GM12878 (cell line): ENCODE measurements at regions not wholly inside any gene's neighbourhood (a gene's known extent, or its start where the extent isn't known, plus 50 kb on each side); places are given as distances from the start of the nearest gene placed in this dataset.

ENCODE experiments used
- BMI1 ChIP-seq: fragments of 450-650 bp; IDR thresholded peaks from 2 replicates; pipeline ENCODE4 v1.6.1; 2016; ENCODE audit warnings: mild to moderate bottlenecking, moderate library complexity, borderline replicate concordance
- EZH2 ChIP-seq: IDR thresholded peaks from 2 replicates; pipeline ENCODE4 v1.6.1; 2012; ENCODE audit warnings: low read depth, mild to moderate bottlenecking, control low read depth, inconsistent platforms, low read length, borderline replicate concordance; ENCODE audit not compliant: control insufficient read depth
- LARP7 ChIP-seq: fragments of 450-650 bp; IDR thresholded peaks from 2 replicates; pipeline ENCODE4 v1.6.1; 2017; ENCODE audit warnings: mild to moderate bottlenecking
- POLR2AphosphoS5 ChIP-seq: IDR thresholded peaks from 2 replicates; pipeline ENCODE4 v1.6.1; 2011; ENCODE audit warnings: mild to moderate bottlenecking, low read length, inconsistent platforms
- RFX5 ChIP-seq: IDR thresholded peaks from 2 replicates; pipeline ENCODE4 v1.6.1; 2011; ENCODE audit warnings: low read depth, low read length, improper control_type of control experiment
- SUPT20H ChIP-seq: IDR thresholded peaks from 2 replicates; pipeline ENCODE4 v1.6.1; 2011; ENCODE audit warnings: low read depth, mild to moderate bottlenecking, low read length, moderate library complexity, borderline replicate concordance; ENCODE audit not compliant: control insufficient read depth
- TAF1 ChIP-seq: IDR thresholded peaks from 2 replicates; pipeline ENCODE4 v1.6.1; 2011; ENCODE audit warnings: mild to moderate bottlenecking, low read depth, low read length, borderline replicate concordance
- TF ChIP-seq, protein P1 (sequence below), 3 experiments: IDR thresholded peaks in 2 of 3; conservative IDR thresholded peaks in 1 of 3; 2 replicates each; pipeline ENCODE4 v1.5.1; 2011; ENCODE audit warnings: low read depth in 3 of 3, low read length in 3 of 3, mild to moderate bottlenecking in 3 of 3, control low read depth in 2 of 3, moderate library complexity in 2 of 3, inconsistent platforms in 1 of 3, mixed read lengths in 1 of 3; ENCODE audit not compliant: control insufficient read depth in 2 of 3, insufficient read depth in 1 of 3; ENCODE audit errors: extremely low read depth in 1 of 3

DNA sequence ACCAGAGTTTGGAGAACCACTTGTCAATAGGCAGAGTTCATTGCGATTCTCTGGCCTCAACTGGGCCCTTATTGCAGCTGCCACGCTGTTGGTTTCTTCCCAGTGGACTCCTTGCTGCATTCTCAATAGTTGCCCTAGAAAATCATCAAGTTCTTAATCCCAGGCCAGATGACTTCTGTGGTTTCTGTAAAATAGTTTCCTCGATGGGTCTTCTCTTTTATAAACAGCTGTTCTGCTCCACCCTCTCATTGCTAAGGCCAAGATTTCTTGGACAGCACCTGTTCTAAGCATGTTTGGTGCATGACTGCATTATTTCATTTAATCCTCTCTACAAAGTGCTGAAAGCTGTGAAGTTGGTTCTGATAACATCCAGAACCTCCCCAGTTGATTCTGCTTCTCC, 131.0 kb downstream of the BCL2L11 start:
- TF ChIP-seq POLR2AphosphoS5: no peak
- no peak for TF ChIP-seq SUPT20H
- TF ChIP-seq LARP7: no peak
- no peak for TF ChIP-seq BMI1
- TF ChIP-seq, protein P1, sequence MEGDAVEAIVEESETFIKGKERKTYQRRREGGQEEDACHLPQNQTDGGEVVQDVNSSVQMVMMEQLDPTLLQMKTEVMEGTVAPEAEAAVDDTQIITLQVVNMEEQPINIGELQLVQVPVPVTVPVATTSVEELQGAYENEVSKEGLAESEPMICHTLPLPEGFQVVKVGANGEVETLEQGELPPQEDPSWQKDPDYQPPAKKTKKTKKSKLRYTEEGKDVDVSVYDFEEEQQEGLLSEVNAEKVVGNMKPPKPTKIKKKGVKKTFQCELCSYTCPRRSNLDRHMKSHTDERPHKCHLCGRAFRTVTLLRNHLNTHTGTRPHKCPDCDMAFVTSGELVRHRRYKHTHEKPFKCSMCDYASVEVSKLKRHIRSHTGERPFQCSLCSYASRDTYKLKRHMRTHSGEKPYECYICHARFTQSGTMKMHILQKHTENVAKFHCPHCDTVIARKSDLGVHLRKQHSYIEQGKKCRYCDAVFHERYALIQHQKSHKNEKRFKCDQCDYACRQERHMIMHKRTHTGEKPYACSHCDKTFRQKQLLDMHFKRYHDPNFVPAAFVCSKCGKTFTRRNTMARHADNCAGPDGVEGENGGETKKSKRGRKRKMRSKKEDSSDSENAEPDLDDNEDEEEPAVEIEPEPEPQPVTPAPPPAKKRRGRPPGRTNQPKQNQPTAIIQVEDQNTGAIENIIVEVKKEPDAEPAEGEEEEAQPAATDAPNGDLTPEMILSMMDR (IDR thresholded peaks at IDR 0.05 in 2 of 3, conservative IDR thresholded peaks at IDR 0.05 in 1 of 3; ENCODE audit: control insufficient read depth in 2 of 3, extremely low read depth in 1 of 3, insufficient read depth in 1 of 3, low read depth in 3 of 3, low read length in 3 of 3): no peak
- TF ChIP-seq TAF1: no peak
- no peak for TF ChIP-seq EZH2
- TF ChIP-seq RFX5: no peak
